CD8-positive, alpha-beta memory T cell (primary cell): ENCODE measurements at regions not wholly inside any gene's neighbourhood (a gene's known extent, or its start where the extent isn't known, plus 50 kb on each side); places are given as distances from the start of the nearest gene placed in this dataset.

Experiments used
- CTCF ChIA-PET: fragments of 350-600 bp; sonication (Branson Sonifier 250); formaldehyde crosslinking; loops from one replicate; lab custom pipeline; 2021; ENCODE audit warnings: antibody characterized with exemption; lab: Charles Lee
- POLR2A ChIA-PET: fragments of 350-600 bp; sonication (Branson Sonifier 250); formaldehyde crosslinking; loops from one replicate; lab custom pipeline; 2021; ENCODE audit warnings: antibody characterized with exemption; lab: Charles Lee
- DNase-seq, 5 donors: peaks; one replicate each; pipeline versions ENCODE4 v3.0.0 to v3.0.0-alpha.2; 2020 to 2022; ENCODE audit warnings: mixed read lengths in 1 of 5
- H3K27ac ChIP-seq: one replicate; pipeline ENCODE4 v1.7.0; 2013; ENCODE audit warnings: low read depth, mild to moderate bottlenecking, low read length, moderate library complexity
- H3K27me3 ChIP-seq: 2 replicates; pipeline ENCODE4 v1.7.0; 2013; ENCODE audit warnings: low read length, mild to moderate bottlenecking; ENCODE audit not compliant: insufficient read depth, poor library complexity, severe bottlenecking
- H3K36me3 ChIP-seq: 2 replicates; pipeline ENCODE4 v1.7.0; 2013; ENCODE audit warnings: mild to moderate bottlenecking, low read length, moderate library complexity; ENCODE audit not compliant: insufficient read depth
- H3K4me1 ChIP-seq: 2 replicates; pipeline ENCODE4 v1.7.0; 2013; ENCODE audit warnings: mild to moderate bottlenecking, low read length, moderate library complexity; ENCODE audit not compliant: insufficient read depth
- H3K4me3 ChIP-seq: 2 replicates; pipeline ENCODE4 v1.7.0; 2013; ENCODE audit warnings: mild to moderate bottlenecking, low read length
- H3K9me3 ChIP-seq: 2 replicates; pipeline ENCODE4 v1.7.0; 2013; ENCODE audit warnings: mild to moderate bottlenecking, low read length
- H3K27ac Mint-ChIP-seq, 8 donors: one replicate each; pipeline ENCODE4 v1.8.0; 2020 to 2021; ENCODE audit warnings: mixed read lengths in 8 of 8, mild to moderate bottlenecking in 6 of 8, inconsistent platforms in 3 of 8, moderate library complexity in 3 of 8
- H3K27me3 Mint-ChIP-seq, 2 donors: one replicate each; pipeline ENCODE4 v1.8.0; 2020 to 2021; ENCODE audit warnings: mixed read lengths in 2 of 2, mild to moderate bottlenecking in 1 of 2, moderate library complexity in 1 of 2
- H3K36me3 Mint-ChIP-seq, 3 donors: one replicate each; pipeline ENCODE4 v1.8.0; 2020 to 2021; ENCODE audit warnings: mixed read lengths in 3 of 3, inconsistent platforms in 1 of 3, mild to moderate bottlenecking in 1 of 3
- H3K4me1 Mint-ChIP-seq, 3 donors: one replicate each; pipeline ENCODE4 v1.8.0; 2020 to 2021; ENCODE audit warnings: mixed read lengths in 3 of 3, inconsistent platforms in 1 of 3, mild to moderate bottlenecking in 1 of 3
- H3K4me3 Mint-ChIP-seq, 7 donors: one replicate each; pipeline ENCODE4 v1.8.0; 2020 to 2021; ENCODE audit warnings: mixed read lengths in 7 of 7, mild to moderate bottlenecking in 6 of 7, moderate library complexity in 4 of 7, inconsistent platforms in 2 of 7
- H3K9me3 Mint-ChIP-seq, 5 donors: one replicate each; pipeline ENCODE4 v1.8.0; 2020 to 2022; ENCODE audit warnings: mixed read lengths in 5 of 5, mild to moderate bottlenecking in 3 of 5, moderate library complexity in 2 of 5, inconsistent platforms in 1 of 5

DNA sequence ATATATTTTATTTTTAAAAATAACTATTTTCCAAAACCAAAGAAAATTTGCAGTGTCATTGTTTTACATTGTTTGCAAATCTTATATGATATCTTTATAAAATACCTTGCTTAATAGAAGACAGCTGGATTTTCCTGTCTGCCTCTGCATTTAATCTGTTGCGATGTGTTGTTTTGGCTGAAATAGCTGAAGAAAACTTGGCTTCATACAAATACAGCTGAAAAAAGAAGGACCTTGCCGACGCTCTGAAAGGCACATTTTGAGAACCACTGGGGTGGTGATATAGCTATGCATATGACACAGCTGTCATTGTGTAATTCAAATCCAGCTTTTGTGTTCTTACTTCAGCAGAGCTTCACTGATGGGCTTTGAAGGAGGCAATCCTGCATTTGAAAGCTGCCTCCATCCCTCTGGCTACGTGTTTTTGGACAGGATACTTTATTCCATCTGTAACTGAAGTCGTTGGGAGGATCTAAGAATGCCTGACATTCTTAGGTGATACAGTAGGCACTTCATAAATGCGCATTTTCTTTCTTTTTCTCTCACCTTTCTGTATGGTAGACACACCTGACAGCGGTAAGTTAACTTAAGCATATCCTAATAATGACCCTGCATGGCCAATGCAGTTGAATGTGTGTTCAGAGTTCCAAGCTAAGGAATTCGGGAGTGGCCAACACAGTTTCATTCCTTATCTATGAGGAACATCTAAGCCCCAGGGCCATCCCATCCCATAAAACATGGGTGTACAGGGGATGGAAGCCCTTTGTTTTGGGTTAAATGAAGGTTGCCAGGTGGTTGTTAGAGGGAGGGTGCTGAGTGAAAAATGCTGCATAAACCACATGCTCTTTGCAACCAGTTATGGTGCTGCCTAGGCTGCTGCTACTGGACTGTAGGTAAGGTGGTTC is 213.0 kb downstream of the TFAP2A start:
- Mint-ChIP-seq H3K27me3 (no peaks in the 10 kb centered on the region), H3K36me3 (no peaks in the 10 kb centered on the region), H3K4me1 (no peaks in the 10 kb centered on the region), H3K9me3 (peaks cover 0 to 13% (median 5%) of the 10 kb centered on the region in 5 donors), H3K4me3 (no peak overlapping the region), H3K27ac (no peak overlapping the region)
- ChIA-PET POLR2A (no interaction called here), CTCF (no interaction called here)
- no peaks in the 10 kb centered on the region for H3K4me1 ChIP-seq
- no peak for DNase-seq
- no peak overlapping the region for H3K4me3 ChIP-seq
- H3K27me3 ChIP-seq, result no peaks in the 10 kb centered on the region
- H3K9me3 ChIP-seq, result no peaks in the 10 kb centered on the region
- no peaks in the 10 kb centered on the region for H3K36me3 ChIP-seq
- no peak overlapping the region for H3K27ac ChIP-seq

- no peak for DNase-seq
- Mint-ChIP-seq H3K4me3 (no peak overlapping the region), H3K27me3 (no peaks in the 10 kb centered on the region), H3K4me1 (no peaks in the 10 kb centered on the region), H3K9me3 (peaks cover 0 to 9% (median 3%) of the 10 kb centered on the region in 5 donors), H3K27ac (no peak overlapping the region), H3K36me3 (no peaks in the 10 kb centered on the region)
- H3K9me3 ChIP-seq, result no peaks in the 10 kb centered on the region
- no peak overlapping the region for H3K4me3 ChIP-seq
- H3K27ac ChIP-seq, result no peak overlapping the region
- no peaks in the 10 kb centered on the region for H3K4me1 ChIP-seq
- H3K36me3 ChIP-seq, result no peaks in the 10 kb centered on the region
- POLR2A ChIA-PET, result no interaction called here
- CTCF ChIA-PET, result no interaction called here
- no peaks in the 10 kb centered on the region for H3K27me3 ChIP-seq
Observed at GRCh38 chr6:10196090-10196489, 218.8 kb downstream of the TFAP2A start.

DNA sequence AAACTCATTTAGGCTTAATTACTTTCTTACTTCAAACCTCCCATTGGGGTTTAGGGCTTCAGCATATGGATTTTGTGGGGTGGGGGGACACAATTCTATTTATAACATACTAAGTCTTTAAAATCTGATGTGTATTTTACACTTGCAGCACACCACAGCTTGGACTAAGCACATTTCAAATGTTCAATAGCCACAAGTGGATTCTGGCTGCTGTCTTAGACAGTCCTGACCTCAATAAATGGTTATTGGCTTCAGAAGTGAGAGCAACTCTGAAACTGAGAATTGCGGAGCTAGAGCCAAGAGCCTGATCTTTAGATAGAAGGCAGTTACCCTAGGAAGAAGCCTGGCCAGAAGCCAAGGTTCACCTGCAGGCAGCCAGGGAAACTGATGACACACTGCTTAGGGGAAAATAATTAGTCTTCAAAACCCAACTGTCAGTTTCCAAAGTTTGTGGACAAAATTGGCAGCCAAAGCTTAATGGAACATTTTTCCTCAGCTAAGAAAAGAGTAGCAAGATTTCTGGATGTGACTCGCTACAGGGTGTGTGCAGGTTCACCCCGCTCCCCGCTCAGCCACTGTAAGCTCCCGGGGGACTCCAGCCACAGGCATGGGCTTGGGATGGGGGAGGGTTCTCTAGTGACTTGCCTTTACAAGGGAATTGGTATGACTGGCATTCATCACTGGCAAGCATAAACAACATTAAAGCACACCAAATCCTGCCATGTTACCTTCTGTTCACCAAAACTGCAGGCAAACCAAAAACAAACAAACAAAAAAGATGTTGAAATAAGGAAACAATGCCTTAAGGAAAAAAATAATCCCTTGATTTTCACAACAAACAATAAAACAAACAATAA is 219.8 kb downstream of the TFAP2A start:
- Histone ChIP-seq H3K27ac (no peak overlapping the region), H3K36me3 (no peaks in the 10 kb centered on the region), H3K27me3 (no peaks in the 10 kb centered on the region), H3K9me3 (no peaks in the 10 kb centered on the region), H3K4me1 (no peaks in the 10 kb centered on the region), H3K4me3 (no peak overlapping the region)
- no peaks in the 10 kb centered on the region for H3K4me1 Mint-ChIP-seq
- peak in 1 of 5 donors; percentile 46 for DNase-seq
- no peak overlapping the region for H3K4me3 Mint-ChIP-seq
- CTCF ChIA-PET, result no interaction called here
- no peak overlapping the region for H3K27ac Mint-ChIP-seq
- no peaks in the 10 kb centered on the region for H3K36me3 Mint-ChIP-seq
- H3K9me3 Mint-ChIP-seq, result peaks cover 0 to 3% (median 0%) of the 10 kb centered on the region in 5 donors
- H3K27me3 Mint-ChIP-seq, result no peaks in the 10 kb centered on the region
- POLR2A ChIA-PET, result no interaction called here

DNA sequence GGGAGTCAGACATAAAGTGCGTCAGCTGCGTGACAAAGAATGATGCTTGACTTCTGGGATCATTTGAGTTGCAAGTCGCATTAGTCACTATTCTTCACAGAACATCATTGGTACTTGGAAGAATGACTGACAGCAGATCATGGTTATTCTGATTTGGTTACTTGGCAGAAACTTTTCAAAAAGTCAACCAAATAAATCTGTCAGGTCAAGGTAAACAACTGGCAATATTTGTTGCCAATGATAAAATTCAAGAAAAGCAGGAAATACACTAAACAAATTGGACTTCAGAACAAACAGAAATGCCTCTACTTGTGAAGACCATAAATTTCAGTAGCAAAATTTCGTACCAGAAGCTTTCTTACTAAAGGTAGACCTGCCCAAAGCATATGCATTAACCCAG is 221.6 kb downstream of the TFAP2A start:
- Histone ChIP-seq H3K4me3 (no peak overlapping the region), H3K27me3 (no peaks in the 10 kb centered on the region), H3K9me3 (no peaks in the 10 kb centered on the region), H3K36me3 (no peaks in the 10 kb centered on the region), H3K4me1 (no peaks in the 10 kb centered on the region), H3K27ac (no peak overlapping the region)
- CTCF ChIA-PET, result no interaction called here
- POLR2A ChIA-PET, result no interaction called here
- no peak for DNase-seq
- no peaks in the 10 kb centered on the region for H3K36me3 Mint-ChIP-seq
- H3K9me3 Mint-ChIP-seq, result peaks cover 0 to 3% (median 0%) of the 10 kb centered on the region in 5 donors
- H3K27me3 Mint-ChIP-seq, result no peaks in the 10 kb centered on the region
- H3K4me1 Mint-ChIP-seq, result no peaks in the 10 kb centered on the region
- H3K4me3 Mint-ChIP-seq, result no peak overlapping the region
- no peak overlapping the region for H3K27ac Mint-ChIP-seq

DNA sequence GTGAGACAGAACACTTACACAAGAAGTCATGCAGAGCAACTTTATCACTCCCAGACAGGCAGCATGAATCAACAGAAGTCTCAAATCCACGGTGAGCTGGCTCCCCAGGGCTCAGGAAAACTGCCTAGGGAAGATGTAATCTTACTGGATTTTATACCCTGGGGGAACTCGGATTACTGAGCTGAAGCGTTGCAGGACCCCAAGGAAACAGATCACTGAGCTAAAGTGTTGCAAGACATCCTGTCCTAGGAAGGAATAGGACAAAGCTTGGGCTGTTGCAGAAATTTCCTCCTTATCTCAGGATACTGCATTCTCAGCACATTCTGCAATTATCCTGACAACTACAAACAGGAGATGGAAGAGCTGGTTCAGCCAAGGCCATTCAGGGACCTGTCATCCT is 224.8 kb downstream of the TFAP2A start:
- H3K27me3 Mint-ChIP-seq, result peaks cover 0 to 1% of the 10 kb centered on the region in 2 donors
- Histone ChIP-seq H3K4me1 (no peaks in the 10 kb centered on the region), H3K4me3 (no peak overlapping the region), H3K36me3 (no peaks in the 10 kb centered on the region), H3K9me3 (no peaks in the 10 kb centered on the region), H3K27ac (no peak overlapping the region), H3K27me3 (no peaks in the 10 kb centered on the region)
- H3K36me3 Mint-ChIP-seq, result peaks cover 0 to 1% (median 0%) of the 10 kb centered on the region in 3 donors
- no peak overlapping the region for H3K4me3 Mint-ChIP-seq
- H3K4me1 Mint-ChIP-seq, result no peaks in the 10 kb centered on the region
- CTCF ChIA-PET, result no interaction called here
- H3K27ac Mint-ChIP-seq, result no peak overlapping the region
- H3K9me3 Mint-ChIP-seq, result peaks cover 0 to 12% (median 0%) of the 10 kb centered on the region in 5 donors
- no peak for DNase-seq
- POLR2A ChIA-PET, result no interaction called here

DNA sequence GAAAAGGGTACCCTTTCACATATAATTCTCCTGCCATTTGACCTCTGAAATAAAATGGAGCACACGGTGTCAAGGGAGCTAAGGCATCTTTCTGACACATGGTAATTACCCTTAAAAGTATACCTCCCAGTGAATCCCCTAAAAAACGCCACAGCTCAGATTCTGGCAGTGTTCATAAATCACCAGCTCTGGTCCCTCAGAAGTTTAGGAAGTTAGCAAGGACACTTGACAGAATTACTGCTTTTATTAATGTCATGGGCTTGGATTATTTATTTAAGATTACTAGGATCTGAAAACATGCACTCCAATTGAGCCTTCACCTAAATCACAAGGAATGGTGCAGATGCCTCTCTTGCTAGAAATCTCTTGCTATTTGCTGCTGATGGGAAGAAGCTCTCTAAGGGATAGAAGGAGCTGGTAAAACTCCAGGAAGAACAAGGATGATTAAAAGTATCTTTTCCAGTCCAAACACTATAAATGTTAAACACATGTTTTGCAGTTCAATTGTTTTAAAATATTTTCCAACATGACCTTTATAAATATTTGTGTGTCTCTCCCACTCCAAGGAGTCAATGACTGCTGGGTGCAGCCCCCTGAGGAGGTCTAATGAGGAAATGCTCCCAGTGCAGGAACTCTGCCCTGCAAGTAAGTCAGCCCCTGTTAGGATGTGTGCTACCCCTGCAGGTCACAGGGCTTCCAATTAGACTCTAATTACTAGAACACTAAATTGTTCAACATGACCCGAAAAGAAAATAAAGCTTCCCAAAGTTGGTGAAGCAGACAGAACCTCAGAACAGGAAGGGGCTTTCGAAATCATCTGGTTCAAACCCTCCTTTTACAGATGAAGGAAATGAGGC is 230.3 kb downstream of the TFAP2A start:
- peaks cover 0 to 24% (median 2%) of the 10 kb centered on the region in 5 donors for H3K9me3 Mint-ChIP-seq
- H3K36me3 Mint-ChIP-seq, result peaks cover 0 to 1% (median 0%) of the 10 kb centered on the region in 3 donors
- no peak overlapping the region for H3K4me3 ChIP-seq
- H3K36me3 ChIP-seq, result no peaks in the 10 kb centered on the region
- no peak overlapping the region for H3K27ac Mint-ChIP-seq
- no peaks in the 10 kb centered on the region for H3K27me3 ChIP-seq
- peaks cover 0 to 1% of the 10 kb centered on the region in 2 donors for H3K27me3 Mint-ChIP-seq
- POLR2A ChIA-PET, result no interaction called here
- CTCF ChIA-PET, result no interaction called here
- H3K4me1 ChIP-seq, result no peaks in the 10 kb centered on the region
- no peak for DNase-seq
- no peaks in the 10 kb centered on the region for H3K4me1 Mint-ChIP-seq
- H3K27ac ChIP-seq, result no peak overlapping the region
- no peaks in the 10 kb centered on the region for H3K9me3 ChIP-seq
- no peak overlapping the region for H3K4me3 Mint-ChIP-seq

- no peak overlapping the region for H3K27ac Mint-ChIP-seq
Observed at GRCh38 chr6:10180138-10181074, 234.5 kb downstream of the TFAP2A start.

More at GRCh38 chr6:10180138-10181074, 234.5 kb downstream of the TFAP2A start:
- Histone ChIP-seq H3K4me1 (no peaks in the 10 kb centered on the region), H3K9me3 (no peaks in the 10 kb centered on the region), H3K4me3 (no peak overlapping the region), H3K27me3 (no peaks in the 10 kb centered on the region), H3K36me3 (no peaks in the 10 kb centered on the region), H3K27ac (no peak overlapping the region)
- H3K4me1 Mint-ChIP-seq, result no peaks in the 10 kb centered on the region
- CTCF ChIA-PET, result no interaction called here
- H3K36me3 Mint-ChIP-seq, result no peaks in the 10 kb centered on the region
- POLR2A ChIA-PET, result no interaction called here
- peaks cover 0 to 14% (median 2%) of the 10 kb centered on the region in 5 donors for H3K9me3 Mint-ChIP-seq
- DNase-seq, result no peak
- no peaks in the 10 kb centered on the region for H3K27me3 Mint-ChIP-seq
- no peak overlapping the region for H3K4me3 Mint-ChIP-seq
